NCI-H2029 (cell line): ENCODE measurements at regions not wholly inside any gene's neighbourhood (a gene's known extent, or its start where the extent isn't known, plus 50 kb on each side); places are given as distances from the start of the nearest gene placed in this dataset.

Source experiments
- DNase-seq: peaks from one replicate; lab custom pipeline; 2025; lab: John Stamatoyannopoulos, UW

DNA sequence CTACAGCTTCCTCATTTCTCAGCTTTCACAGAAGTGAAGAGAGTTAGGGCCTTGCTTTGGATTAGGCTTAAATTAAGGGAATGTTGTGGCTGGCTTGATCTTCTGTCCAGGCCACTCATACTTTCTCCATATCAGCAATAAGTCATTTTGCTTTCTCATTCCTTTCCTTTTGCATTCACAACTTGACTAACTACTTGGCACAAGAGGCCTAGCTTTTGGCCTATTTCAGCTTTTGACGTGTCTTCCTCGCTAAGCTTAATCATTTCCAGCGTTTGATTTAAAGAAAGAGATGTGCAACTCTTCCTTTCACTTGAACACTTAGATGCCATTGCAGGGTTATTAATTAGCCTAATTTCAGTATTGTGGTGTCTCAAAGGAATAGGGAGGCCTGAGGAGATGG lies 712.0 kb downstream of the INHBA start:
- DNase-seq, result no peak

DNA sequence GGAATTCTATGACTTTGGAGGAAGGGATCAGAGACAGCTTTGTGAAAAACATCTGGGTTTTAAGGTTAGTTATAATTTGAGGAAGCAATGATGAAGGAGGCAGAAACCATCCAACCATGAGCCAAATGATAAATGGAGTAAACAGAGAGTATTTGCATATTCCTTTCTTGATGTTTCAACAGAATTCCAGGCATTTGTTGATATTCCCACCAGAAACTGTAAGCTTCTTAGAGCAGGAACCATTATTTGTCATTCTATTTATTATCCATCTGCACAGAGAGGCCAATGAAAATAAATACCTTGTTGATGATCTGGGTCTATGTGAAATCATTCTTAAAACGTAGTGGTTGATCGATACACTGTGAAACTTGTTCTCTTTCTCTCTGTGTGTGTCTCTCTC lies 715.3 kb downstream of the INHBA start:
- DNase-seq, result no peak

DNA sequence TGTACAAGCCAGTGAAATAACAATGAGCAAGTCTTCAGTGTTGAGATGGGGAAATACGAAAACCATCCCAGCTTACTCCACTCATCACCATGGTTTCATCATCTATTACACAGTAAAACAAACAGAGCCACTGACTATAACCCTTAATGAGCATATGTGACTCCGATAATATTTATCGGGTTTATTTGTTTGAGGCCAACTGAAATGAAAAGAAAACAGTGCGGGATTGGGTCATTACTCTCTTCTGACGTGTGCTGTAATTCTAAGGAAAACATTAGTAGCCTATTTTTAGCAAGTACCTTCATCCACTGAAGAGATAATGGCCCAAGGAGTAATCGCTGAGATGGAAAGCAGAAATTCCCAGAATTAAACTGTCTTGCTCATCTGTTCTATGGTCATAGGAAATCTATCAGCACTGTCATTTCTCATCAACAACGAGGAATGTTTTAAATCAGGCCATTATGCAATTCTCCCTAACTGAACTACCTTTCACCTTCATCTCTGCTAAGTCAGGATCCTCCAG lies 716.5 kb downstream of the INHBA start:
- peak; percentile 25 for DNase-seq

DNA sequence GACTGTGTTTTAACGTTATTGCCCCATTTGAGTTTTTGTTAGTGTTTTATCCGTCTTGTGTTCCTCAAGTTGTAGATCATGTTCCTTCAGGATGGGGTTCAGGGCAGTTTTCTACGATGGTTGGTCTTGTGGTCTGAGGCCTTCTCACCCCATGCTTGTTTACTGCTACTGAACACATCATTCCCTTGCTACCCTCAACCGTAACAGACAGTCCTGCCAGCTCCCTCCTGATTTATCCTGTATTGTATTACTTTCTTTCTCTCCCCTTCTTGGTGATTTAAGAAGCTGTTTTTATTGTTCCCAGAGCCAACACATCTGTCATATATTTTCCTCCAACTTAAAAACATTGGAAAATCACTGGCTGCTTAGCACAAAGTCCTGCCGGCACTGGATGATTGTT lies 719.8 kb downstream of the INHBA start:
- DNase-seq, result no peak

DNA sequence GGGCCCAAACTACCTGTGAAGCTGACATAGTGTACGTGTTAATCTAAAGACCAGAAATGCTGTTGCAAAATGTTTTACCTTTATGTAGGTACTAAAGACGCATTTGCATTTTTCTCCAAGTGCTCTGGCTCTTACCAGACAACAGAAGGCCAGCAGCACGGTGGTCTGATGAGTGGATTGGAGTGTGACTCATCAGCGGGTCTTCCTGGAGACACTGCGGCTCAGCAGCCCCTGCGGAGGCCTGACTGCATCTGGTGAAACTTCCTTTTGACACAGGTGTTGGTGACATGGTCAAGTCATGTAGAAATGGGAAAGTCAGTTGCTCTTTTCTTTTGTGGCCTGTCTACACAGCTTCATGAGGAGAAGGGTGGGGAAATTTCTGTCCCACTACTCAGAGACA lies 723.6 kb downstream of the INHBA start:
- DNase-seq, result no peak

DNA sequence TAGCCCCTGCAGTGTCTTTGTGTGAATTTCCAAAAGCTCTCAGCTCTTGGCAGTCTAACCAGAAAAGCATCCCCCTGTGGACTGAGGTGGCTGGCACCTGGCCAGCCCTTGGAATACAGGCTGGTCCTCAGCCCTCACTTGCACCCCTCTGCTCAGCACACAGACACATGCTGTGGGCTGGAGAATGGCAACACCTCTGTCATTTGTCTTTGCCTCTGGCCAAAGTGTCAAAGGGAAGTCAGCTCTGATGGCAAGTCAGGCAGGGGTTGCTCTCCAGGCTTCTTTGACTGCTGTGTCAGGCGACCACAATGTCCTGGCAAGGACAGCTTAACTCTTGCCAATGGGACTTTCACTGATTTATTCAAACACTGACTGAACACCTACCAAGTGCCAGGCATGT lies 724.8 kb downstream of the INHBA start:
- no peak for DNase-seq

DNA sequence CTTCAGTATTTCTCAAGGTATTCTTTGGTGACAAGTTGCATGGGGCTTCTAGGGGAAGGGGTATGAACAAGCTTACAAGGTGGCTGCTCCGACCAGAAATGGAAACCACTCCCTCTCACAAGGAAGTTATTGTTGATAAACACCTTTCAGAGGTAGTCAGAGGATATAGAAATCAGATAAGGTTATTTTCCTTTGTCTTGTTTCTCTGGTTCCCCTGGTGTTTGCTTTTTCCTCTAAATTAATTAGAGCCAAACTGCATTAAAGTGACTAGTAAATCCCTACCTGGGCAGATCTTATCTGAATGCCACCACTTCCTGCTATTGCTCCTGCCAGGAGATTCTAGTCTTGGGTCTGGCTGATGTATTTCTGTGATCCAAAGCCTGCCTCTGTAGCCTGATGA lies 725.4 kb downstream of the INHBA start:
- DNase-seq, result no peak

DNA sequence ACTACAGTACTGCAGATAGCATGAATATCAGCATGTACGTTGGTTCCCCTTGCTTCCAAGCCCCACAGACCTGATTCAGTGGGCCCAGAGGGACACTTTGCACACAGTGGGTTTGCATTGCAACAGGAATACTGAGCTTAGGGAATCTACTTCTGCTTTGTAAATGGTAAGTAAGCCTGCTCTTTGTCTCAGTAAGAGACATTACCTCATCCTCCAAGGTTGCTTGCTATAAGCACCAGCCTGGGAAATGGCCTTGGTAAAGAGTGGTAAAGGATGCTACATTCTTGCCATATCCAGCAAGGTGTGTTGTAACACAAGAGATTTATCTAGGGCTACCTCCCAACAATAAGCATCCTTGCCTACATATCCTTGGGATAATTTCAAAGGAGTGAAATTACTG lies 730.5 kb downstream of the INHBA start:
- DNase-seq, result no peak

DNA sequence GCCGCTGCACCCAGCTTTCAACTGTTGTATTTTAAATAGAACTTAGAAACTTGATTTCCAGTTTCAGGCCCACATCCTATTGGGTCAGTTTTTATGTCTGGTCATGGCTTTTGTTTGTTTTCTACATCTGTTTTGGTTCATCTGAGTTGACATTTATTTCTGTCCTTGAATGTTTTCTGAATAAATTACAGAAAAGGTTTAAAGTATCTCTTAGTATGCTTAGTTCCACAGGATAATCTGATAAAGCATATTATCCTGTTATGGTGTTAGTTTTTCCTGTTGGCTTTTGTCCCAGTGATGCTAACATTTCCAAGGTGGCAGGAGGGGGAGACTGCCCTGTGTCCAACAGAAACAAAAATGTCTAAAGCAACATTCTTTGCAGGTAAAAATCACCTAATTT lies 733.2 kb downstream of the INHBA start:
- no peak for DNase-seq

DNA sequence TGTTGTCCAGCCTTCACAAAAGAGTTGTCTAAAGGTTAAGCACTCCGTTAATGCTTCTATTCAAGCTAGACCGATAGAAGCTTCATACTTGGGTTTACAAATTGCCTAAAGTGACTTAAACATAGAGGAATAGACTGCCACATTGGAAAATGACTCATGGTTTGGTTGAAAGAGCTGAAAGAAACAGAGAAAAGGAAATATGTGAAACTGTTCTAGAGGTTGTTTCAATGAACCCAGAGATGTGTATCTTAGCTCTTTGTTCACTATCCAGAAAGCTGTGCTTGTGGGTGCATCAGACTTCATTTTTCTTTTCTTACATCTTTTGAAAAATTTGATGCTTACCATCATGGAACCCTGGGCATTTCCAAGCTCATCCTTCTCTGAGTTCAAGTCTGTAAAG lies 736.2 kb downstream of the INHBA start:
- DNase-seq, result no peak

DNA sequence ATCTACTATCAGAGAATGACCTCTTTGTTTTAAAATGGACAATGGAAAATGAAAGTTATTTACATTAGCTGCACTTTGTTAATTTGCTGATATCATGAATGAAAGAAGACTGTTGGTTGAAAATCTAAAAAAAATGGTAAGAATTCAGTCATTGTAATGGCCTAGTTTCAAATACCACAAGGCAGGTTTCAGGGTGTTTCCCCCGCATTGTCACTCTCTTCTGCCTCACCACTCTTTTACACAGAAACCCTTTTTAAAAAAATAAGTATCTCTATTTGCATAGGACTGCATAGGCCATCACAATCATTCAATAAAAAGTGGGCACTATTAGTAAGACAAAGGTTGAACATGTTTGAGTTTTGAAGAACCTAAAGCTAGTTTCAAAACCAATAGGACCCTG lies 737.1 kb downstream of the INHBA start:
- no peak for DNase-seq

DNA sequence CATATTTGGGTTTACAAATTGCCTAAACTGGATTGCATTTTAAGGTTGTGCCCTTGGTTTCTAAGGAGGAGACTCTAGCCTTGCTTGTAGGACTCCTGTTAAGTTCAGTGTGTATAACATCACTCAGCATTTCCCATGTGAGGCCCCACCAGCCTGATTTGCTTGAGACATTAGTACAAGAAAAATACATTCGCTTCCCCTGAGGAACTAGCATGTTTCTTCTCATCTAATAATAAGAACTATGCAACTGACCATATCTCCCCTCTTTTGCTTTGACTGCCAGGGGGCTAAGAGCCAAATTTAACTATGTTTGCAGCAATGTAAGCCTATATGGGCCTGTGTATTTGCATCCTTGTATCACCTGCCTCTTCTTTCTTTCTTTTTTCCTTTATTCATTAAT lies 737.9 kb downstream of the INHBA start:
- no peak for DNase-seq

DNA sequence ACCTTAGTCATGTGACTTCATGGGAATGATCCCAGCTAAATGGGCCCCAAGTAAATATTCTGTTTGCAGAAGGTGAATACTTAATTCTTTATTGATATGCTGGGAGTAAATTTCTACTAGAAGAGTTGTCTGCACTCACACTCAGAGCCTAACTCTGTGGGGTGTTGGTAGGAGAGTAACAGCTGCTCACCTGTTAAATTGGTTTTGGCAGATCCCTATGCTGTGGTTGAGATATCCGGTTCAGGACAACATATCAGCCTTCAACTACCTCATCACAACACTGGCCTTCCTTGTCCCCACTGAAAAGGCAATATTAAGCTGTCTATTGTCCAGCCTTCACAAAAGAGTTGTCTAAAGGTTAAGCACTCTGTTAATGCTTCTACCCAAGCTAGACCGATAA lies 738.3 kb downstream of the INHBA start:
- DNase-seq, result no peak

DNA sequence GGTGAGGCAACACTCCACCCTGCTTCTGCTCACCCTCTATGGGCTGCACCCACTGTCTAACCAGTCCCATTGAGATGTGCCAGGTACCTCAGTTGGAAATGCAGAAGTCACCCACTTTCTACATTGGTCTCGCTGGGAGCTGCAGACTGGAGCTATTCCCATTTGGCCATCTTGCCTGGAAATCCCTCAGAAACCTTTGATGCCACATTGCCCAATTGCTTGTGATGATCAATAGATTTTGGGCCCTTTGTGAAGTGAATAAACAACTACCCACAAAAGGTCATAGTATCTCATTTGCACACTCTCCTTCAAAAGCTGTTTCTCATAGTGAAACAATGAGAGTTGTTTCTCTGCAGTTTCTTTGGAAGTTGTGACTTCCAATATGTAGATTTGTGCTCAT lies 742.9 kb downstream of the INHBA start:
- DNase-seq, result no peak

DNA sequence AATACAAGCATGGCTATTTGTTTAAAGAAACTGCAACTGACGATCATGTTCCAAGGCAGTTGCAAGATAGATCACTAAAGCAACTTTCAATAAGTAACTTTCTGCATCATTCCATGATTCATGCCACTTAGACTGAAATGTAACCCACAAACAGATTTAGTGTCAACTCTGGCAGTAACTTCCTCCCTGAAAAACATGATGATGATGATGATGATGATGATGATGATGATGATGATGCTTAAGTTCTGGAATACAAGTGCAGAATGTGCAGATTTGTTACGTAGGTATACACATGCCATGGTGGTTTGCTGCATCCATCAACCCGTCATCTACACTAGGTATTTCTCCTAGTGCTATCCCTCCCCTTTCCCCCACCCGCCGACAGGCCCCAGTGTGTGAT lies 754.7 kb downstream of the INHBA start:
- DNase-seq, result no peak

DNA sequence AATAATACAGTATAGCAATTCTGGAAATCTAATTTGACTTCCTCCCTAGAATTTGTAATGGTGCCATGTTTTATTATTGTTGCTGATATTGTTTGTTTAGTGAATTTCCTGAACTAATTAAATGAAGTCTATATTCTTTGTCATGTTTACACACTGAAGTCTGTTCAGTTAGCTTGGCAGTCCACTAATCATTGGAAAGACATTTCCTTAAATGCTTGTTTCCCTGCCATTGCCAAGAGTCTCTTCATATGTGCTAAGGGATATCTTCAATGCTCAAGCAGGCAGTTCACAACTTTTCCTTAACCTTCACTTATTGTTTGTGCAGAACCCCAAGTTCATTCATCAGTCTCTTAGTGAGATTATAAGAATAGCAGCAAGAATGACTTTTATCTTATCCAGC lies 755.3 kb downstream of the INHBA start:
- DNase-seq, result no peak

DNA sequence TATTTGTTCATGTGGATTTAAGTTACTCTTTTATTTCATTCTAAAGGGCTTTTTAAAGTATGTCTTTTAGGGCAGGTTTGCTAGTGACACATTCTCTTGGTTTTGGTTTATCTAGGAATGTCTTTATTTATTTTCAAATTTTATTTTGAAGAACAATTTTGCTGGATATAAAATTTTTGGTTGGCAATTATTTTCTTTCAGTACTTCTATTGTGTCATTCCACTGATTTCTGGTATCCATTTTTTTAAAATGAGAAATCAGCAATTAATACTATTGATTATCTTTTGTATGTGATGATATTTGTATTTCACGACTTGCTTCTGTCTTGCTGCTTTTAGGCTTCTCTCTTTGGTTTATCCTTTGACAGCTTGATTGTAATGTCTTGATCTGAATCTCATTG lies 756.3 kb downstream of the INHBA start:
- no peak for DNase-seq

DNA sequence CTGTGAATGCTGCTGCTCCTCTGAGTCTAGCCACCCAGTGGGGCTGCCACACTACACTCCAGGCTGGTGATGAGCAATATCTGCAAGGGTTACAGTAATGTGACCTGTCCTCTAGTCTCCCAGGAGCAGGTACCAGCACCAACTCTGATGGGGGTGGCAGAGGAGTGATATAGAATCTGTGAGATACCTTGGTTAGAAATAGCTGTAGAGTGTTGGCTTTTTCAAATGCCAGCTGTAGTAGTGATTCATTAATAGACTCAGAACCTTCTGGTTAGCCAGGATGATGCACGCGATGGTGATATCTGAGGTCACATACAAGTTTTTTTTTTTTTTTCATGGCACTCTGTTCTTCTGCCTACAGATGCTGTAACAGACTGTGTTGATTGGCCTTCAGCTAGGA lies 757.1 kb downstream of the INHBA start:
- DNase-seq, result no peak

DNA sequence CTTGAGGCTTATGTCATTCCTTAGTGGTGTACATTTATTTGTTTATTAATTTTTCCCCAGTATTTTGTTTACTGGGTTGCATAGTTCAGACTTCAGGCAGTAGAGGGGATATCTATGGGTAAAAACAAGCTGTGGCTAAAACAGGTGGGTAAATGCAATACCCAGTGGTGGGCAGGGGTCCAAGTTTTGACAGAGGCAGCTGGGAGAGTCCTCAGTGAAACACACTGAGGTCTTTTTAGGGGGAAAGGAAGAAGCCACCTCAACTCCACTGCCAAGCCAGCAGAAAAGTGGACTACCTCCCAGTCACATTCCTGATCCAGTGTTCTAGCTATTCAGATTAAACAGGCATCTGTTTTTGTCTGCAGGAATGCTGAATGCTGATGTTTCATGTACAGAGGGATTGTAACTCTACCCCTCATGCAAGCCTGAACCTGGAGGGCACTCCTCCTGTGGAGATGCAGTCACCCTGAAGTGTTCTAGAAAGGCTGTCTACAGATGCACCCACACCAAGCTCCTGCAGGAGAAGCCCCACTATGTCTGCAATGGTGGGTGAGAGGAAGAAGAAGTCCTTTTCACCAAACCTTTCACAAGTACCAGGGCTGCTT lies 757.8 kb downstream of the INHBA start:
- DNase-seq, result no peak

DNA sequence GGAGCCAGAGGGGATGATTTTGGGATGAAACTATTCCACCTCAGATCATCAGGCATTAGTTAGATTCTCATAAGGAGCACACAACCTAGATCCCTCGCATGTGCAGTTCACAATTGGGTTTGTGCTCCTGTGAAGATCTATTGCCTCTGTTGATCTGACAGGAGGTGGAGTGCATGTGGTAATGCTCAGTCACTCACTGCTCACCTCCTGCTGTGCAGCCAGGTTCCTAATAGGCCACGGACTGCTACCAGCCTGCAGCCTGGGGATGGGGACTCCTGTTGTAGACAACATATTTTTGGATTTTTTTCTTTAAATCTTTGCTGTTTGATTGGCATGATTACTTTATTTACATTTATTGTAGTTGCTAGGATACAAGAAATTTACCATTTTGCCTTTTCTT lies 765.0 kb downstream of the INHBA start:
- DNase-seq, result no peak

DNA sequence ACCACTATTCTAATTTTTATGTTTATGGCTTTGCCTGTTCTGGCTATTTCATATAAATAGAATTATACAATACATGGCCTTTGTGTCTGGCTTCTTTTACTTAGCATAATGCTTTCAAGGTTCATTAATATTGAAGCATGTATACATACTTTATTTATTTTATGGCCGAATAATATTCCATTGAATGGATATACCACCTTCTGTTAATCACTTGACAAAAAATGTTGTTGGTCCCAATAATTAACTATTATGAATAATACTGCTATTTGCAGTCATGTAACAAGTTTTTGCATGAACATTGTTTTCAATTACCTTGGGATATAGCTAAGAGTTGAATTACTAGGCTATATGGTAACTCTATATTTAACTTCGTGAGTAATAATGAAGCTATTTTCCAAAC lies 767.5 kb downstream of the INHBA start:
- no peak for DNase-seq

DNA sequence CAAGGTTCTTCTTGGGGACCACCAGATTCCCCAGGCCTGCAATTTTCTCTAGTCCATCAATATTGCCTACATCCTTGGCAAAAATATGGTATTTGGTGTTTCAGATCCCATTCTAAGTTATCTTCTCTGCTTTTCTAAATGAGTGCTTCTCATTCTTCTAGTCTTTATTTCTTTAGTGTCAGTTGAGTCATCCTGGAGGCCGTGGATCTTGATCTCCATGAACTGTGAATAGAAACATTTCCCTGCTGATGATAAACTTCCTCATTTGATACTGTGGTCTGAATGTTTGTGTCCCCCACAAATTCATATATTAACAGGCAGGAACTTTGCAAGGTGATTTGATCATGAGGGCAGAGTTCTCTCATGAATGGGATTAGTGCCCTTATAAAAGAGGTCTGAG lies 779.3 kb downstream of the INHBA start:
- DNase-seq, result no peak

DNA sequence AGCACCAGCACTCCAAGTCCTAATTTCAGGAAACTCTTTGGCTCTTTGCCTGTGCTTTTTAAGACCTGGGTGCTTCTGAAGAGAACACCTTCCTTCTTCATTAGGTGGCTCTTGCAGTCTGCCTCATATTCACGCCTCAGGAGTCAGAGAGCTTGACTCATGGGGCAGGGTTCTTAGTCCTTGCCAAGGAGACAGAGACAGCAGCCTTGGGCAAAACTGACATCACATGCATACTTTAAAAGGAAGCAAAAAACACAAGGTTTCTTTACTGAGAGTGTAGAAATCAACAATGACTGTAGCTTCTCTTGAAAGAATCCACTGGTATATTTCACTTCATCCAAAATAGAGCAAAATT lies 780.6 kb downstream of the INHBA start:
- DNase-seq, result no peak

DNA sequence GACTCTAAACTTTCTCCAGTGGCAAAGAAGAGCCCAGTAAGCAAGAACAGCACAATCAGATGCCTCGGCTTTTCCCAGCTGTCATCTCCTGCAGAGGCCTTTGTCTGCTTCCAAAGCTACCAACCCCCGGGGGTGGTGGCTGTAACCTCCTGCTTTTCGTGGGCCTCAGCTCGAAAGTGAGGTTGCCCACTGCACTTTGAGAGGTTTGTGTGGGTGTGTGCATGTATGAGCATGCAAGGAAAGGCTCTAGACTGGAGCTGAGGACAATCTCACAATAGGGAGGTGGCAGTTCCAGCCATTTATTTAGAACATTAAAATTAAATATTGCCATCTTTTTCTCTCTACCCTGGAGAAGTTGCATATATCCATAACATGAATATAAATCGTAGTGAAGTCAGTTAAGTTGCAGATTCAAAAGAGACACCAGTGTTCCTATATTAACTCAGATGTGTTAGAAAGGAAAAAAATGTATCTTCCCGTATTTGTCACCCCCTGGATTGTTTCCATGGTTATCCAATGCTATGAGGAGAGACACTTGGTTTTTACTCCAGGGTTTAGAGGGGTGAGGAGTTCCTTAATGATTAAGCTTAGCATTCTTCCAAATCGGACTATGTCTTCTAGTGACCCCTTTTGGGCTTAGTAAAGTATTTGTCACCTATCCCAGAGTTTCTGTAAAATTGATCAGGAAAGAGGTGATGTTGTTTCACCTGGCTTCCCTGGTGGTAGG lies 781.1 kb downstream of the INHBA start:
- DNase-seq, result no peak
